A549 (cell line): ENCODE measurements at regions not wholly inside any gene's neighbourhood (a gene's known extent, or its start where the extent isn't known, plus 50 kb on each side); places are given as distances from the start of the nearest gene placed in this dataset.

Source experiments
- CTCF ChIP-seq: fragments of >200 bp; sonication (Bioruptor Twin); formaldehyde crosslinking; IDR thresholded peaks from 3 replicates; pipeline ENCODE4 v1.5.1; 2016
- EP300 ChIP-seq, 2 experiments: fragments of >200 bp; sonication (Bioruptor Twin); formaldehyde crosslinking; IDR thresholded peaks; 2 replicates in 1 of 2; 3 replicates in 1 of 2; pipeline ENCODE4 v1.6.1; 2016 to 2017
- GATA3 ChIP-seq: IDR thresholded peaks from 2 replicates; pipeline ENCODE4 v1.6.1; 2012; ENCODE audit warnings: borderline replicate concordance
- HOXB5 ChIP-seq: fragments of 250-450 bp; sonication (Bioruptor Pico); IDR thresholded peaks from 2 replicates; pipeline ENCODE4 v1.5.0; 2020; ENCODE audit warnings: mild to moderate bottlenecking, moderate library complexity
- JUN ChIP-seq, 2 experiments: fragments of >200 bp; sonication (Bioruptor Twin); formaldehyde crosslinking; IDR thresholded peaks; 2 replicates in 1 of 2; 3 replicates in 1 of 2; pipeline ENCODE4 v1.6.1; 2016 to 2017
- JUNB ChIP-seq: fragments of >200 bp; sonication (Bioruptor Twin); formaldehyde crosslinking; IDR thresholded peaks from 2 replicates; pipeline ENCODE4 v1.6.1; 2016
- KDM1A ChIP-seq: fragments of 200-600 bp; sonication (generic); IDR thresholded peaks from 2 replicates; pipeline ENCODE4 v1.6.1; 2016; ENCODE audit warnings: low read depth, mild to moderate bottlenecking
- MAX ChIP-seq: IDR thresholded peaks from 2 replicates; pipeline ENCODE4 v1.6.1; 2012
- POLR2A ChIP-seq: IDR thresholded peaks from 2 replicates; pipeline ENCODE4 v1.6.1; 2012; ENCODE audit warnings: mild to moderate bottlenecking, low read length
- POLR2AphosphoS2 ChIP-seq: conservative IDR thresholded peaks from 2 replicates; pipeline ENCODE4 v1.6.1; 2012; ENCODE audit warnings: low read length, improper control_type of control experiment, inconsistent platforms
- RAD21 ChIP-seq, 2 experiments: fragments of >200 bp in 1 of 2; sonication (Bioruptor Twin) in 1 of 2; formaldehyde crosslinking in 1 of 2; IDR thresholded peaks in 1 of 2; conservative IDR thresholded peaks in 1 of 2; 2 replicates in 1 of 2; 3 replicates in 1 of 2; pipeline ENCODE4 v1.6.1; 2012 to 2018; ENCODE audit warnings: inconsistent platforms in 1 of 2
- RFX5 ChIP-seq: fragments of 450-650 bp; IDR thresholded peaks from 2 replicates; pipeline ENCODE4 v1.7.1; 2014; ENCODE audit warnings: antibody characterized with exemption, mild to moderate bottlenecking, moderate library complexity
- USF2 ChIP-seq: fragments of 450-650 bp; IDR thresholded peaks from 2 replicates; pipeline ENCODE4 v1.6.1; 2014; ENCODE audit warnings: antibody characterized with exemption

GRCh38 chr15:88395241-88395640 is 71.9 kb downstream of the MRPL46 start:
- TF ChIP-seq CTCF (no peak), KDM1A (no peak), RFX5 (no peak), HOXB5 (CRISPR knock-in tag) (no peak), EP300 (IDR thresholded peaks at IDR 0.05) (no peak), USF2 (no peak), MAX (no peak), RAD21 (conservative IDR thresholded peaks at IDR 0.05 in 1 of 2, IDR thresholded peaks at IDR 0.05 in 1 of 2) (no peak), JUN (IDR thresholded peaks at IDR 0.05) (no peak), JUNB (no peak), POLR2A (no peak), GATA3 (no peak), POLR2AphosphoS2 (no peak)
